Mucosa of descending colon (tissue), 3 donors: ENCODE measurements at regions not wholly inside any gene's neighbourhood (a gene's known extent, or its start where the extent isn't known, plus 50 kb on each side); places are given as distances from the start of the nearest gene placed in this dataset.

ENCODE experiments used
- ATAC-seq: fragments of 200-7000 bp; cut with Tn5 transposase; one replicate; pipeline ENCODE4 v1.9.1; 2020; ENCODE audit warnings: mild to moderate bottlenecking, moderate library complexity
- DNase-seq, 3 donors: peaks; one replicate each; pipeline ENCODE4 v3.0.0-alpha.2; 2020
- H3K36me3 ChIP-seq: fragments of 200-600 bp; one replicate; pipeline ENCODE4 v1.8.0; 2021; ENCODE audit warnings: low read depth, mild to moderate bottlenecking
- H3K4me1 ChIP-seq: fragments of 200-600 bp; one replicate; pipeline ENCODE4 v1.8.0; 2021; ENCODE audit warnings: low read depth, mild to moderate bottlenecking
- H3K4me3 ChIP-seq: fragments of 200-600 bp; one replicate; pipeline ENCODE4 v1.8.0; 2021; ENCODE audit warnings: mild to moderate bottlenecking
- H3K9me3 ChIP-seq: fragments of 200-600 bp; one replicate; pipeline ENCODE4 v1.8.0; 2021; ENCODE audit warnings: mild to moderate bottlenecking
- CTCF ChIP-seq: fragments of 200-600 bp; IDR thresholded peaks from one replicate; pipeline ENCODE4 v1.8.0; 2022; ENCODE audit warnings: antibody characterized with exemption, mild to moderate bottlenecking
- intact Hi-C, 2 donors: fragments of 100-400 bp; cut with DNase I in 1 of 2; cut with micrococcal nuclease in 1 of 2; formaldehyde crosslinking; loops; one replicate each; pipeline versions ENCODE4 v1.11.0 to v1.11.1; 2022; cut with DNase I, micrococcal nuclease
- donor health status: DM: no; HTN: no; CAD: no; lungs with moderate emphysema.
- donor health status: DM: no; HTN: no; CAD: no.
- donor health status: DM: no; HTN: yes; CAD: no.

DNA sequence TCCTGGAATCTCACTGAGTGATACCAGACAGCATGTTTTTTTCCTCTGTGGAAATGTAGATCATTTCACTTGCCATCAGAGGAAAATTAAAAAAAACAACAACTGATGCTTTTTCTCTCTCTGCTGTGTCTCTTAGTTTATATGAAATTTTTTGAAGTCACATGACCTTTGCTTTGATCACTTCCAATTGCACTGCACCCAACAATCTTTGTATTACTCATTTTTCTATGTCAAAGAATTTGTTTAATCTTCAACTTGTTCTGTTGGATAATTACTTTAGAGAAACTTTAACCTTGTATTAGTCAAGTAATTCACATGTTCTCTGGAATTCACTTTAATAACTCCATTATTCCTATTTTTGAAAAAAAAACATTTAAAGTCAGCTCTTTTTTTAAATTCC is 1452.7 kb upstream of the CDH8 start:
- Histone ChIP-seq H3K4me3 (no peak overlapping the region), H3K9me3 (no peaks in the 10 kb centered on the region), H3K4me1 (no peaks in the 10 kb centered on the region), H3K36me3 (no peaks in the 10 kb centered on the region)
- no peak for DNase-seq
- no peak for TF ChIP-seq CTCF
- intact Hi-C loops = no loop called here
- no peak for ATAC-seq

- intact Hi-C loops = no loop called here
- Histone ChIP-seq H3K36me3 (no peaks in the 10 kb centered on the region), H3K4me1 (no peaks in the 10 kb centered on the region), H3K4me3 (no peak overlapping the region), H3K9me3 (no peaks in the 10 kb centered on the region)
- no peak for ATAC-seq
- no peak for DNase-seq
- TF ChIP-seq CTCF = no peak
Measured at GRCh38 chr16:63481060-63481459, 1444.8 kb upstream of the CDH8 start.

GRCh38 chr16:63473725-63474124 is 1437.5 kb upstream of the CDH8 start:
- no peak overlapping the region for H3K4me3 ChIP-seq
- ATAC-seq (no peak), DNase-seq (no peak)
- H3K4me1 ChIP-seq = no peaks in the 10 kb centered on the region
- H3K9me3 ChIP-seq = no peaks in the 10 kb centered on the region
- H3K36me3 ChIP-seq = no peaks in the 10 kb centered on the region
- TF ChIP-seq CTCF = no peak
- intact Hi-C loops = no loop called here

- ATAC-seq (no peak), DNase-seq (no peak)
- intact Hi-C loops = no loop called here
- no peak for TF ChIP-seq CTCF
- H3K4me1 ChIP-seq = no peaks in the 10 kb centered on the region
- H3K36me3 ChIP-seq = no peaks in the 10 kb centered on the region
- no peak overlapping the region for H3K4me3 ChIP-seq
- H3K9me3 ChIP-seq = no peaks in the 10 kb centered on the region
Measured at GRCh38 chr16:63467513-63467912, 1431.3 kb upstream of the CDH8 start.

DNA sequence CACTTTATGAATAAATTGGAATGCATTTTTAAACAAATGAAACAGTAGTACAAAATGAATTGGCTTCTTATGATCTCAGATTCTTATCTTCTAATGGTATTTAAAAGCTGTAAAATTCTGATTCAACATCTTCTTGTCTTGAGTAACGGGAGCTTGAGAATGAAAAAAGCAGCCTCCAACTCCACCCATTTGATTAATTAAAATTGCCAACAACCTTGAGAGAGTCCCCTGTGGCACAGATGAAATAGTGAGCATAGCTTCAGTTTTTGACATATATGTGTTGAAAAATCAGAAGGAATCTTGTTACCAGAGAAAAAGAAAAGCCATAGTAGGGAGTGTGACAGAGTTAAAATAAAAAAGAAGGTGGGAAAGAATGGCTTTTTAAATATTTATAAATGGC is 1426.1 kb upstream of the CDH8 start:
- Histone ChIP-seq H3K9me3 (no peaks in the 10 kb centered on the region), H3K4me3 (no peak overlapping the region), H3K4me1 (no peaks in the 10 kb centered on the region), H3K36me3 (no peaks in the 10 kb centered on the region)
- intact Hi-C loops = no loop called here
- ATAC-seq (no peak), DNase-seq (no peak)
- no peak for TF ChIP-seq CTCF

GRCh38 chr16:63461248-63461841 is 1425.1 kb upstream of the CDH8 start:
- no peaks in the 10 kb centered on the region for H3K36me3 ChIP-seq
- no peaks in the 10 kb centered on the region for H3K9me3 ChIP-seq
- intact Hi-C loops = no loop called here
- DNase-seq (peak in 1 of 3 donors; percentile 31), ATAC-seq (no peak)
- no peak overlapping the region for H3K4me3 ChIP-seq
- TF ChIP-seq CTCF = no peak
- no peaks in the 10 kb centered on the region for H3K4me1 ChIP-seq
